A549 (cell line): ENCODE measurements at regions not wholly inside any gene's neighbourhood (a gene's known extent, or its start where the extent isn't known, plus 50 kb on each side); places are given as distances from the start of the nearest gene placed in this dataset.

Source experiments
- ATAC-seq, 2 experiments: fragments of 200-7000 bp in 1 of 2; fragments of >200 bp in 1 of 2; cut with Nextera tagmentation in 1 of 2; cut with Tn5 transposase in 1 of 2; 3 replicates each; pipeline versions ENCODE4 v1.8.0 to v1.9.1; 2018 to 2020; ENCODE audit warnings: mild to moderate bottlenecking in 1 of 2, moderate library complexity in 1 of 2
- CTCF ChIA-PET: fragments of 300-600 bp; sonication (Branson Sonifier 250); formaldehyde crosslinking; extraction: SDS; loops from one replicate; lab custom pipeline; 2021; ENCODE audit warnings: antibody characterized with exemption, inconsistent platforms; lab: Yijun Ruan, JAX
- POLR2A ChIA-PET: fragments of 350-600 bp; formaldehyde crosslinking; extraction: SDS; loops from one replicate; lab custom pipeline; 2021; ENCODE audit warnings: antibody characterized with exemption, inconsistent platforms; lab: Yijun Ruan, JAX
- DNase-seq, 2 experiments: peaks; one replicate each; pipeline versions ENCODE4 v3.0.0 to v3.0.0-alpha.2; 2011 to 2016; ENCODE audit warnings: low read depth in 1 of 2, low spot score in 1 of 2
- FAIRE-seq: peaks from 2 replicates; lab custom pipeline; 2011; peaks lifted over from hg19 to GRCh38; lab: Jason Lieb, UNC
- H3K27ac ChIP-seq, 2 experiments: fragments of >200 bp; sonication (Bioruptor Twin); formaldehyde crosslinking; 3 replicates each; pipeline ENCODE4 v1.5.1; 2016 to 2017
- H3K4me1 ChIP-seq: fragments of >200 bp; sonication (Bioruptor Twin); formaldehyde crosslinking; 3 replicates; pipeline ENCODE4 v1.6.1; 2016
- H3K4me2 ChIP-seq: fragments of >200 bp; sonication (Bioruptor Twin); formaldehyde crosslinking; 3 replicates; pipeline ENCODE4 v1.6.1; 2016
- H3K4me3 ChIP-seq: fragments of >200 bp; sonication (Bioruptor Twin); formaldehyde crosslinking; 3 replicates; pipeline ENCODE4 v1.5.1; 2016
- H3K9me3 ChIP-seq: fragments of >200 bp; sonication (Bioruptor Twin); formaldehyde crosslinking; 3 replicates; pipeline ENCODE4 v1.6.1; 2016
- BHLHE40 ChIP-seq: IDR thresholded peaks from 2 replicates; pipeline ENCODE4 v1.6.1; 2012; ENCODE audit warnings: low read depth, low read length, inconsistent platforms
- CEBPB ChIP-seq, 2 experiments: fragments of >200 bp in 1 of 2; sonication (Bioruptor Twin) in 1 of 2; formaldehyde crosslinking in 1 of 2; IDR thresholded peaks; 2 replicates each; pipeline ENCODE4 v1.6.1; 2012 to 2016
- EHF ChIP-seq: fragments of 250-450 bp; sonication (Bioruptor Pico); IDR thresholded peaks from 2 replicates; pipeline ENCODE4 v1.5.0; 2020; ENCODE audit warnings: mild to moderate bottlenecking
- ELK1 ChIP-seq: fragments of 150-350 bp; IDR thresholded peaks from 2 replicates; pipeline ENCODE4 v1.6.1; 2014; ENCODE audit warnings: low read depth, mild to moderate bottlenecking, low read length
- ESRRA ChIP-seq: fragments of 150-350 bp; IDR thresholded peaks from 2 replicates; pipeline ENCODE4 v1.6.1; 2014; ENCODE audit warnings: mild to moderate bottlenecking, low read length, borderline replicate concordance
- FOSL2 ChIP-seq, 2 experiments: fragments of 450-650 bp in 1 of 2; fragments of >200 bp in 1 of 2; sonication (Bioruptor Twin) in 1 of 2; formaldehyde crosslinking; IDR thresholded peaks; 2 replicates each; pipeline versions ENCODE4 v1.5.0 to v1.6.1; 2016 to 2020; ENCODE audit warnings: mild to moderate bottlenecking in 1 of 2, moderate library complexity in 1 of 2
- FOXS1 ChIP-seq: fragments of 250-450 bp; sonication (Bioruptor Pico); IDR thresholded peaks from 2 replicates; pipeline ENCODE4 v1.5.0; 2020; ENCODE audit warnings: mild to moderate bottlenecking, moderate library complexity
- HOXA7 ChIP-seq: fragments of 250-450 bp; sonication (Bioruptor Pico); IDR thresholded peaks from 2 replicates; pipeline ENCODE4 v1.5.0; 2020; ENCODE audit warnings: mild to moderate bottlenecking, moderate library complexity
- HOXB13 ChIP-seq: fragments of 250-450 bp; sonication (Bioruptor Pico); IDR thresholded peaks from 2 replicates; pipeline ENCODE4 v1.5.0; 2020; ENCODE audit warnings: low read depth, mild to moderate bottlenecking, moderate library complexity
- HOXB5 ChIP-seq: fragments of 250-450 bp; sonication (Bioruptor Pico); IDR thresholded peaks from 2 replicates; pipeline ENCODE4 v1.5.0; 2020; ENCODE audit warnings: mild to moderate bottlenecking, moderate library complexity
- JUN ChIP-seq, 2 experiments: fragments of >200 bp; sonication (Bioruptor Twin); formaldehyde crosslinking; IDR thresholded peaks; 2 replicates in 1 of 2; 3 replicates in 1 of 2; pipeline ENCODE4 v1.6.1; 2016 to 2017
- KDM1A ChIP-seq: fragments of 200-600 bp; sonication (generic); IDR thresholded peaks from 2 replicates; pipeline ENCODE4 v1.6.1; 2016; ENCODE audit warnings: low read depth, mild to moderate bottlenecking
- MAX ChIP-seq: IDR thresholded peaks from 2 replicates; pipeline ENCODE4 v1.6.1; 2012
- MAZ ChIP-seq: fragments of 150-350 bp; IDR thresholded peaks from 2 replicates; pipeline ENCODE4 v1.6.1; 2014; ENCODE audit warnings: antibody characterized with exemption, low read depth, low read length, borderline replicate concordance
- PHF8 ChIP-seq: fragments of 200-600 bp; sonication (generic); IDR thresholded peaks from 2 replicates; pipeline ENCODE4 v1.6.1; 2016; ENCODE audit warnings: low read depth, mild to moderate bottlenecking, antibody characterized with exemption, moderate library complexity, borderline replicate concordance
- POLR2A ChIP-seq: IDR thresholded peaks from 2 replicates; pipeline ENCODE4 v1.6.1; 2012; ENCODE audit warnings: mild to moderate bottlenecking, low read length
- RAD21 ChIP-seq, 2 experiments: fragments of >200 bp in 1 of 2; sonication (Bioruptor Twin) in 1 of 2; formaldehyde crosslinking in 1 of 2; IDR thresholded peaks in 1 of 2; conservative IDR thresholded peaks in 1 of 2; 2 replicates in 1 of 2; 3 replicates in 1 of 2; pipeline ENCODE4 v1.6.1; 2012 to 2018; ENCODE audit warnings: inconsistent platforms in 1 of 2
- RCOR1 ChIP-seq: fragments of 150-350 bp; IDR thresholded peaks from 2 replicates; pipeline ENCODE4 v1.6.1; 2014; ENCODE audit warnings: antibody characterized with exemption, low read length, low read depth
- RNF2 ChIP-seq: fragments of 200-600 bp; sonication (generic); IDR thresholded peaks from 2 replicates; pipeline ENCODE4 v1.6.1; 2016; ENCODE audit warnings: low read depth, mild to moderate bottlenecking, antibody characterized with exemption, moderate library complexity, borderline replicate concordance
- SREBF2 ChIP-seq: fragments of 450-650 bp; IDR thresholded peaks from 2 replicates; pipeline ENCODE4 v1.6.1; 2014; ENCODE audit warnings: mild to moderate bottlenecking, moderate library complexity
- TFCP2L1 ChIP-seq: fragments of 250-450 bp; sonication (Bioruptor Pico); IDR thresholded peaks from 2 replicates; pipeline ENCODE4 v1.5.0; 2021; ENCODE audit warnings: mild to moderate bottlenecking
- ZC3H11A ChIP-seq: fragments of 450-650 bp; IDR thresholded peaks from 2 replicates; pipeline ENCODE4 v1.6.1; 2014; ENCODE audit warnings: antibody characterized with exemption, mild to moderate bottlenecking
- ZNF302 ChIP-seq: fragments of 250-450 bp; sonication (Bioruptor Pico); IDR thresholded peaks from 2 replicates; pipeline ENCODE4 v1.9.0; 2021; ENCODE audit warnings: inconsistent platforms, mild to moderate bottlenecking, moderate library complexity
- WGBS: methylation state at CpG from one replicate; pipeline ENCODE4 v1.1.6; 2017; ENCODE audit errors: missing lambda C conversion rate; 5-methylcytosine and 5-hydroxymethylcytosine counted together
- TF ChIP-seq, protein P1 (sequence below): fragments of 250-450 bp; sonication (Bioruptor Pico); IDR thresholded peaks from 2 replicates; pipeline ENCODE4 v1.5.0; 2021; ENCODE audit warnings: mild to moderate bottlenecking, moderate library complexity, borderline replicate concordance
- TF ChIP-seq, protein P2 (sequence below): fragments of 250-450 bp; sonication (Bioruptor Pico); IDR thresholded peaks from 2 replicates; pipeline ENCODE4 v1.5.0; 2020; ENCODE audit warnings: low read depth, mild to moderate bottlenecking, moderate library complexity
- TF ChIP-seq, protein P3 (sequence below): fragments of >200 bp; sonication (Bioruptor Twin); formaldehyde crosslinking; IDR thresholded peaks from 3 replicates; pipeline ENCODE4 v1.6.1; 2016

DNA sequence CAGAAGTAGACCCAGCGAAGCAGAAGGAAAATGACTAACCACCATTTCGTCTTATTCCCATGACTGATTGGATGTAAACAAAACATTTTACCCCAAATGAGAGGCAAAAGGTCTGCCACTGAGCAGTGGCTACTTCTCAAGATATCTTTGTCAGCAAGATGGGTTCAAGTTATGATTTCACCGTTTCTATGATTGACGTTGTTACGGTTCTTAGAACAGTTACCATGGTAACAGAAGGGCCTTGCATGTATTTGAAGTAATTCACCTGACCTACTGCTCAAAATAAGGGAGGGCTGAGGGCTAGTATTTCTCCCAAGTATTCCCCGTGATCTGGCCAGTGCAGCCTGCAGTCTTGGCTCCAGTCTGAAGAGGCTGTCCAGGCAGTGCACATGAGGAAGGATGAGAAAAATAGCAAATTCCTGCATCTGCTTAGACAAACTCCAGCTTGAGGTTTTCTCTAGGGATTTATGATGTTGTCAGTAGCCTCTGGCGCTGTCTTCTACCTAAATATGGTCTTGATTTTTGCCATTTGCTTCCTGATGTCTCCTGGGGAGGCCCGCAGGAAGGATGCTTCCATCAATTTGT is 372.7 kb downstream of the TMEM38B start:
- Histone ChIP-seq H3K4me3 (no peak overlapping the region), H3K4me2 (no peak overlapping the region), H3K9me3 (no peaks in the 10 kb centered on the region), H3K4me1 (no peaks in the 10 kb centered on the region), H3K27ac (no peak overlapping the region)
- CTCF ChIA-PET: no interaction called here
- 8% methylated on average over 8 of the region's 8 CpGs for WGBS
- ATAC-seq (no peak), DNase-seq (no peak), FAIRE-seq (no peak)
- TF ChIP-seq HOXA7: no peak
- no peak for TF ChIP-seq RAD21 (conservative IDR thresholded peaks at IDR 0.05 in 1 of 2, IDR thresholded peaks at IDR 0.05 in 1 of 2)
- TF ChIP-seq CEBPB (IDR thresholded peaks at IDR 0.05): no peak
- POLR2A ChIA-PET: no interaction called here

- CTCF ChIA-PET: no interaction called here
- POLR2A ChIA-PET: no interaction called here
- DNase-seq: no peak
Measured at GRCh38 chr9:106069241-106069640, 374.9 kb downstream of the TMEM38B start.

DNA sequence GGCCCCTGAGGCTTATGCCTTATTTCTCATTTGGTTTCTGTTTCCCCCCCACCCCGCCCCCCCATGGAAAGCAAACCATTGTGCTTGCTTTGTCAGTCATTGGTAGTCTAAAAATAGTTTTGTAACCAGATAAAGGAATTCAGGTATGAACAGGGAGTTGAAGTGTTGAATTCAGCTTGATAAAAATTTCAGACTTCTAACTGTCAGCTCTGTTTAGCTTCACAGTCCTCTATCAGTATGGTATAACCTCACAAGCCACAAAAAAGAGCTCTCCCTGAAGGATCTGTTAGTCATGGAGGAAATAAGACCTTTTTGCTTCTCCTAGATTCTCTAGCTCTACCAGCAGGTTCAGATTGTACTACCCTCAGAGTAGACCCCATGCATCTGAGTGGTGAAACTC is 378.1 kb downstream of the TMEM38B start:
- 0% methylated on average over 1 of the region's 1 CpG for WGBS
- POLR2A ChIA-PET: no interaction called here
- FAIRE-seq: no peak

More at GRCh38 chr9:106069241-106069640, 374.9 kb downstream of the TMEM38B start:
- ATAC-seq: no peak
- no peak overlapping the region for H3K4me3 ChIP-seq
- H3K4me1 ChIP-seq: no peaks in the 10 kb centered on the region
- 0% methylated on average over 2 of the region's 2 CpGs for WGBS
- no peak overlapping the region for H3K27ac ChIP-seq
- TF ChIP-seq BHLHE40 (no peak), FOXS1 (CRISPR knock-in tag) (no peak), FOSL2 (IDR thresholded peaks at IDR 0.05) (no peak), FOSL2 (CRISPR knock-in tag; IDR thresholded peaks at IDR 0.05) (no peak), JUN (IDR thresholded peaks at IDR 0.05) (no peak), ZNF302 (CRISPR knock-in tag) (no peak), HOXB13 (CRISPR knock-in tag) (no peak), SREBF2 (no peak), HOXA7 (no peak), POLR2A (no peak), CEBPB (IDR thresholded peaks at IDR 0.05) (no peak), HOXB5 (CRISPR knock-in tag) (no peak), MAX (no peak), TFCP2L1 (CRISPR knock-in tag) (no peak), RCOR1 (no peak), EHF (CRISPR knock-in tag) (no peak)
- TF ChIP-seq, protein P1, sequence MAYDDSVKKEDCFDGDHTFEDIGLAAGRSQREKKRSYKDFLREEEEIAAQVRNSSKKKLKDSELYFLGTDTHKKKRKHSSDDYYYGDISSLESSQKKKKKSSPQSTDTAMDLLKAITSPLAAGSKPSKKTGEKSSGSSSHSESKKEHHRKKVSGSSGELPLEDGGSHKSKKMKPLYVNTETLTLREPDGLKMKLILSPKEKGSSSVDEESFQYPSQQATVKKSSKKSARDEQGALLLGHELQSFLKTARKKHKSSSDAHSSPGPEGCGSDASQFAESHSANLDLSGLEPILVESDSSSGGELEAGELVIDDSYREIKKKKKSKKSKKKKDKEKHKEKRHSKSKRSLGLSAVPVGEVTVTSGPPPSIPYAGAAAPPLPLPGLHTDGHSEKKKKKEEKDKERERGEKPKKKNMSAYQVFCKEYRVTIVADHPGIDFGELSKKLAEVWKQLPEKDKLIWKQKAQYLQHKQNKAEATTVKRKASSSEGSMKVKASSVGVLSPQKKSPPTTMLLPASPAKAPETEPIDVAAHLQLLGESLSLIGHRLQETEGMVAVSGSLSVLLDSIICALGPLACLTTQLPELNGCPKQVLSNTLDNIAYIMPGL (CRISPR knock-in tag): no peak
- TF ChIP-seq, all 56 proteins: peak for 0
- Histone ChIP-seq H3K9me3 (no peaks in the 10 kb centered on the region), H3K4me2 (no peak overlapping the region)
- FAIRE-seq: no peak

More for the DNA sequence above, 378.1 kb downstream of the TMEM38B start:
- Histone ChIP-seq H3K4me3 (no peak overlapping the region), H3K9me3 (no peaks in the 10 kb centered on the region), H3K27ac (no peak overlapping the region), H3K4me2 (no peak overlapping the region), H3K4me1 (no peaks in the 10 kb centered on the region)
- no peak for DNase-seq
- ATAC-seq: no peak
- CTCF ChIA-PET: no interaction called here
- TF ChIP-seq ESRRA: no peak
- TF ChIP-seq, protein P2, sequence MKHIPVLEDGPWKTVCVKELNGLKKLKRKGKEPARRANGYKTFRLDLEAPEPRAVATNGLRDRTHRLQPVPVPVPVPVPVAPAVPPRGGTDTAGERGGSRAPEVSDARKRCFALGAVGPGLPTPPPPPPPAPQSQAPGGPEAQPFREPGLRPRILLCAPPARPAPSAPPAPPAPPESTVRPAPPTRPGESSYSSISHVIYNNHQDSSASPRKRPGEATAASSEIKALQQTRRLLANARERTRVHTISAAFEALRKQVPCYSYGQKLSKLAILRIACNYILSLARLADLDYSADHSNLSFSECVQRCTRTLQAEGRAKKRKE: no peak
- TF ChIP-seq KDM1A: no peak
- TF ChIP-seq, protein P3, sequence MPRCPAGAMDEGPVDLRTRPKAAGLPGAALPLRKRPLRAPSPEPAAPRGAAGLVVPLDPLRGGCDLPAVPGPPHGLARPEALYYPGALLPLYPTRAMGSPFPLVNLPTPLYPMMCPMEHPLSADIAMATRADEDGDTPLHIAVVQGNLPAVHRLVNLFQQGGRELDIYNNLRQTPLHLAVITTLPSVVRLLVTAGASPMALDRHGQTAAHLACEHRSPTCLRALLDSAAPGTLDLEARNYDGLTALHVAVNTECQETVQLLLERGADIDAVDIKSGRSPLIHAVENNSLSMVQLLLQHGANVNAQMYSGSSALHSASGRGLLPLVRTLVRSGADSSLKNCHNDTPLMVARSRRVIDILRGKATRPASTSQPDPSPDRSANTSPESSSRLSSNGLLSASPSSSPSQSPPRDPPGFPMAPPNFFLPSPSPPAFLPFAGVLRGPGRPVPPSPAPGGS: no peak
- TF ChIP-seq RNF2: no peak
- no peak for TF ChIP-seq HOXB13 (CRISPR knock-in tag)
- no peak for TF ChIP-seq HOXA7
- no peak for TF ChIP-seq ELK1
- TF ChIP-seq PHF8: no peak
- no peak for TF ChIP-seq EHF (CRISPR knock-in tag)
- TF ChIP-seq CEBPB (IDR thresholded peaks at IDR 0.05): no peak
- no peak for TF ChIP-seq BHLHE40
- no peak for TF ChIP-seq ZNF302 (CRISPR knock-in tag)
- no peak for TF ChIP-seq JUN (IDR thresholded peaks at IDR 0.05)
- TF ChIP-seq MAZ: no peak
- no peak for TF ChIP-seq HOXB5 (CRISPR knock-in tag)
- TF ChIP-seq FOSL2 (IDR thresholded peaks at IDR 0.05): no peak
- TF ChIP-seq FOSL2 (CRISPR knock-in tag; IDR thresholded peaks at IDR 0.05): no peak
- TF ChIP-seq ZC3H11A: no peak
